Neural cell (in vitro differentiated cells): ENCODE measurements at regions not wholly inside any gene's neighbourhood (a gene's known extent, or its start where the extent isn't known, plus 50 kb on each side); places are given as distances from the start of the nearest gene placed in this dataset.

Experiments used
- H2AFZ ChIP-seq: fragments of 200-600, 300-800 bp; sonication (generic), shearing (Covaris generic); 2 replicates; pipeline ENCODE4 v1.6.0; 2014; ENCODE audit warnings: low read depth, mild to moderate bottlenecking, antibody characterized with exemption, low read length, moderate library complexity
- H3F3A ChIP-seq: fragments of 200-600 bp; shearing (Covaris generic); 2 replicates; pipeline ENCODE4 v1.6.1; 2016; ENCODE audit warnings: mild to moderate bottlenecking, moderate library complexity, mixed read lengths, antibody characterized with exemption, low read length; ENCODE audit not compliant: insufficient read depth, poor library complexity, severe bottlenecking
- H3K27ac ChIP-seq: fragments of 200-600, 300-800 bp; sonication (generic), shearing (Covaris generic); 2 replicates; pipeline ENCODE4 v1.5.1; 2014; ENCODE audit warnings: mild to moderate bottlenecking, low read length, moderate library complexity
- H3K27me3 ChIP-seq: fragments of 300-800, 200-600 bp; sonication (generic), shearing (Covaris generic); 2 replicates; pipeline ENCODE4 v1.6.0; 2014; ENCODE audit warnings: mild to moderate bottlenecking, low read depth, low read length, moderate library complexity; ENCODE audit not compliant: insufficient read depth
- H3K36me3 ChIP-seq: fragments of 300-800, 200-600 bp; sonication (generic), shearing (Covaris generic); 2 replicates; pipeline ENCODE4 v1.5.1; 2014; ENCODE audit warnings: mild to moderate bottlenecking, antibody characterized with exemption, low read length, moderate library complexity; ENCODE audit not compliant: insufficient read depth
- H3K4me2 ChIP-seq: fragments of 300-800, 200-600 bp; sonication (generic), shearing (Covaris generic); 2 replicates; pipeline ENCODE4 v1.6.0; 2014; ENCODE audit warnings: mild to moderate bottlenecking, low read length
- H3K4me3 ChIP-seq: fragments of 300-800, 200-600 bp; sonication (generic), shearing (Covaris generic); 2 replicates; pipeline ENCODE4 v1.5.1; 2014; ENCODE audit warnings: mild to moderate bottlenecking, low read length, moderate library complexity
- H3K79me2 ChIP-seq: fragments of 200-600 bp; shearing (Covaris generic); replicated peaks from 2 replicates; pipeline ENCODE4 v1.6.0; 2014; ENCODE audit warnings: mild to moderate bottlenecking, low read length, moderate library complexity; ENCODE audit not compliant: insufficient read depth
- H3K9ac ChIP-seq: fragments of 300-800, 200-600 bp; sonication (generic), shearing (Covaris generic); 2 replicates; pipeline ENCODE4 v1.6.1; 2016; ENCODE audit warnings: mild to moderate bottlenecking, low read length, mixed read lengths
- H3K9me2 ChIP-seq: fragments of 200-600 bp; shearing (Covaris generic); 2 replicates; pipeline ENCODE4 v1.6.1; 2016; ENCODE audit warnings: mild to moderate bottlenecking, low read length, mixed read lengths; ENCODE audit not compliant: insufficient read depth
- H3K9me3 ChIP-seq: fragments of 200-600, 300-800 bp; sonication (generic), shearing (Covaris generic); 2 replicates; pipeline ENCODE4 v1.6.1; 2016; ENCODE audit warnings: mild to moderate bottlenecking, mixed run types, low read length, moderate library complexity, mixed read lengths
- H4K20me1 ChIP-seq: fragments of 200-600 bp; shearing (Covaris generic); 2 replicates; pipeline ENCODE4 v1.6.1; 2016; ENCODE audit warnings: mild to moderate bottlenecking, mixed run types; ENCODE audit not compliant: insufficient read depth
- CTCF ChIP-seq: fragments of 450-650 bp; IDR thresholded peaks from 2 replicates; pipeline ENCODE4 v1.5.1; 2014; ENCODE audit warnings: antibody characterized with exemption, mild to moderate bottlenecking, moderate library complexity; ENCODE audit not compliant: poor library complexity, severe bottlenecking
- EP300 ChIP-seq: fragments of 450-650 bp; conservative IDR thresholded peaks from 2 replicates; pipeline ENCODE4 v1.6.1; 2014; ENCODE audit warnings: antibody characterized with exemption, mild to moderate bottlenecking, moderate library complexity; ENCODE audit not compliant: poor library complexity, severe bottlenecking
- EZH2 ChIP-seq: fragments of 200-600, 300-800 bp; shearing (Covaris generic), sonication (generic); IDR thresholded peaks from 2 replicates; pipeline ENCODE4 v1.6.1; 2014; ENCODE audit warnings: antibody characterized with exemption, low read length, borderline replicate concordance, mild to moderate bottlenecking; ENCODE audit not compliant: insufficient read depth, poor library complexity, severe bottlenecking
- MXI1 ChIP-seq: fragments of 450-650 bp; conservative IDR thresholded peaks from 2 replicates; pipeline ENCODE4 v1.6.1; 2014; ENCODE audit warnings: antibody characterized with exemption, mild to moderate bottlenecking; ENCODE audit not compliant: poor library complexity, severe bottlenecking
- POLR2AphosphoS5 ChIP-seq: IDR thresholded peaks from 2 replicates; pipeline ENCODE4 v1.6.1; 2012
- RAD21 ChIP-seq: fragments of 450-650 bp; conservative IDR thresholded peaks from 2 replicates; pipeline ENCODE4 v1.6.1; 2014; ENCODE audit warnings: antibody characterized with exemption, mild to moderate bottlenecking, moderate library complexity
- REST ChIP-seq: IDR thresholded peaks from 2 replicates; pipeline ENCODE4 v1.6.1; 2012; ENCODE audit warnings: borderline replicate concordance
- SMC3 ChIP-seq: fragments of 450-650 bp; conservative IDR thresholded peaks from 2 replicates; pipeline ENCODE4 v1.6.1; 2014; ENCODE audit warnings: antibody characterized with exemption, mild to moderate bottlenecking, moderate library complexity; ENCODE audit not compliant: poor library complexity
- TAF1 ChIP-seq: IDR thresholded peaks from 2 replicates; pipeline ENCODE4 v1.6.1; 2012; ENCODE audit warnings: low read depth

GRCh38 chr5:3220638-3221288 lies 374.9 kb upstream of the IRX1 start:
- H3K36me3 ChIP-seq: no peaks in the 10 kb centered on the region
- H3K27me3 ChIP-seq: no peaks in the 10 kb centered on the region
- H4K20me1 ChIP-seq: no peaks in the 10 kb centered on the region
- no peak overlapping the region for H2AFZ ChIP-seq
- no peak overlapping the region for H3K4me2 ChIP-seq
- TF ChIP-seq POLR2AphosphoS5 (no peak), EP300 (no peak), EZH2 (no peak), SMC3 (no peak), CTCF (no peak), REST (no peak), MXI1 (no peak), RAD21 (no peak), TAF1 (no peak)
- no peaks in the 10 kb centered on the region for H3F3A ChIP-seq
- no peaks in the 10 kb centered on the region for H3K9me2 ChIP-seq
- no peaks in the 10 kb centered on the region for H3K9me3 ChIP-seq
- H3K9ac ChIP-seq: no peak overlapping the region
- H3K4me3 ChIP-seq: no peak overlapping the region
- H3K79me2 ChIP-seq: no peaks in the 10 kb centered on the region
- no peak overlapping the region for H3K27ac ChIP-seq

GRCh38 chr5:3220201-3220600 lies 375.4 kb upstream of the IRX1 start:
- Histone ChIP-seq H4K20me1 (no peaks in the 10 kb centered on the region), H2AFZ (no peak overlapping the region), H3K9ac (no peak overlapping the region), H3K4me3 (no peak overlapping the region), H3K79me2 (no peaks in the 10 kb centered on the region), H3K27ac (no peak overlapping the region), H3K4me2 (no peak overlapping the region), H3K9me2 (no peaks in the 10 kb centered on the region), H3K36me3 (no peaks in the 10 kb centered on the region), H3K9me3 (no peaks in the 10 kb centered on the region), H3K27me3 (no peaks in the 10 kb centered on the region), H3F3A (no peaks in the 10 kb centered on the region)
- TF ChIP-seq EZH2 (no peak), CTCF (no peak), REST (no peak), TAF1 (no peak), RAD21 (no peak), EP300 (no peak), POLR2AphosphoS5 (no peak)
